ENCODE measurements at regions not wholly inside any gene's neighbourhood (a gene's known extent, or its start where the extent isn't known, plus 50 kb on each side); places are given as distances from the start of the nearest gene placed in this dataset.

DNA sequence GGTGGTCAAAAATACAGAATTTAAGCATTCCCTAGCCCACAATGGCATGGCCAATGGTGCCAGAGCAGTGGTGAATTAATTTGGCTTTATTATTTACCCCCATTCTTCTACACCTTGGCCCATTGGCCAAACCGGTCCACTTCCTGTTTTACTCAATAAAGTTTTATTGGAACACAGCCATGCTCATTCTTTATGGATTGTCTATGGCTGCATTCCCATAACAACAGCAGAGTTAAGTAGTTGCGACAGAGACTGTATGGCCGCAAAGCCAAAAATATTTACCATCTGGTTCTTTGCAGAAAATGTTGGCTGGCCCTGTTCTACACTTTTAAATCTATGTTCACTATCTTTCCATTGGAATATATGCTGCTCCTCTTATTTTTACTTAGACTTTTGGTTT is 130.3 kb upstream of the CCDC68 start:
- Histone ChIP-seq H3K36me3 (ENCODE audit: control insufficient read depth in 2 of 2, extremely low read depth in 1 of 2, insufficient read depth in 2 of 2, low read length in 2 of 2) (no peaks in the 10 kb centered on the region), H4K20me1 (ENCODE audit: control insufficient read depth, extremely low read depth, insufficient read depth, low read length) (no peaks in the 10 kb centered on the region), H3K9ac (ENCODE audit: control insufficient read depth, extremely low read depth, insufficient read depth, low read length) (no peak overlapping the region), H3K27ac (ENCODE audit: control insufficient read depth, insufficient read depth, low read length) (no peak overlapping the region), H3K27me3 (ENCODE audit: control insufficient read depth, extremely low read depth, insufficient read depth, low read length) (peaks cover 3% of the 10 kb centered on the region), H2AFZ (ENCODE audit: control insufficient read depth, low read length) (no peak overlapping the region), H3K9me3 (ENCODE audit: control insufficient read depth, low read depth, low read length) (no peaks in the 10 kb centered on the region), H3K9me1 (ENCODE audit: control insufficient read depth, extremely low read depth, insufficient read depth, low read length) (no peaks in the 10 kb centered on the region), H3K79me2 (ENCODE audit: control insufficient read depth, insufficient read depth, low read length) (no peaks in the 10 kb centered on the region), H3K4me3 (ENCODE audit: control insufficient read depth in 2 of 3, extremely low read depth in 1 of 3, insufficient read depth in 2 of 3, low read depth in 1 of 3, low read length in 3 of 3) (no peak overlapping the region), H3K4me1 (ENCODE audit: control insufficient read depth, extremely low read depth, insufficient read depth, low read length) (no peaks in the 10 kb centered on the region), H3K4me2 (ENCODE audit: control insufficient read depth, extremely low read depth, insufficient read depth, low read depth, low read length) (no peak overlapping the region)
- TF ChIP-seq, protein P1, sequence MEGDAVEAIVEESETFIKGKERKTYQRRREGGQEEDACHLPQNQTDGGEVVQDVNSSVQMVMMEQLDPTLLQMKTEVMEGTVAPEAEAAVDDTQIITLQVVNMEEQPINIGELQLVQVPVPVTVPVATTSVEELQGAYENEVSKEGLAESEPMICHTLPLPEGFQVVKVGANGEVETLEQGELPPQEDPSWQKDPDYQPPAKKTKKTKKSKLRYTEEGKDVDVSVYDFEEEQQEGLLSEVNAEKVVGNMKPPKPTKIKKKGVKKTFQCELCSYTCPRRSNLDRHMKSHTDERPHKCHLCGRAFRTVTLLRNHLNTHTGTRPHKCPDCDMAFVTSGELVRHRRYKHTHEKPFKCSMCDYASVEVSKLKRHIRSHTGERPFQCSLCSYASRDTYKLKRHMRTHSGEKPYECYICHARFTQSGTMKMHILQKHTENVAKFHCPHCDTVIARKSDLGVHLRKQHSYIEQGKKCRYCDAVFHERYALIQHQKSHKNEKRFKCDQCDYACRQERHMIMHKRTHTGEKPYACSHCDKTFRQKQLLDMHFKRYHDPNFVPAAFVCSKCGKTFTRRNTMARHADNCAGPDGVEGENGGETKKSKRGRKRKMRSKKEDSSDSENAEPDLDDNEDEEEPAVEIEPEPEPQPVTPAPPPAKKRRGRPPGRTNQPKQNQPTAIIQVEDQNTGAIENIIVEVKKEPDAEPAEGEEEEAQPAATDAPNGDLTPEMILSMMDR (optimal IDR thresholded peaks at IDR 0.05 in 1 of 3, IDR thresholded peaks at IDR 0.05 in 1 of 3, conservative IDR thresholded peaks at IDR 0.05 in 1 of 3; ENCODE audit: extremely low read depth in 1 of 3, insufficient read depth in 2 of 3, low read length in 3 of 3) = no peak
- no peak for TF ChIP-seq EZH2 (IDR thresholded peaks at IDR 0.05; ENCODE audit: low read length)
- FAIRE-seq (no peak), DNase-seq (ENCODE audit: low read depth, low spot score) (no peak)
- dilution Hi-C loops (cut with MboI; ENCODE audit: extremely low pct_ligation_motif_present, low sequenced_read_pairs) = no loop called here

DNA sequence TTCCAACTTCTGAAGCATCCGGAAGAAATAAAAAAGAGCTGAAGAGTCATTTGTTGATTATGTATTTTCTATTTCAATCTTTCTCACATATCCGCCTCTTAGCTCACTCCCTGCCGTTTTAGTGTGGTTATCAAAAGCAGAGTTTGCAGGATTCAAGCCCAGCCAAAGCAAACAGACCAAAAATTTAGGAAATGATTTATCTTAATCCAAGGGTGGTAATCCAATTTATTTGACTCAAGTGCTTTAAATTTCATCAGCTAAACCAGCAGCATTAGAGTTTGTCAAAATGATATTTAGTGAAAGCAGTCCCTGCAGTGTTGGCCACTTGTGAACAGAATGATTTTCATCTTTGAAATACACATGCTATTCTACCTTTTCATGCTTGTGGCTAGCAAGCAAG is 129.3 kb upstream of the CCDC68 start:
- H4K20me1 ChIP-seq (ENCODE audit: control insufficient read depth, extremely low read depth, insufficient read depth, low read length) = no peaks in the 10 kb centered on the region
- FAIRE-seq = no peak
- H3K4me1 ChIP-seq (ENCODE audit: control insufficient read depth, extremely low read depth, insufficient read depth, low read length) = no peaks in the 10 kb centered on the region
- no peak overlapping the region for H2AFZ ChIP-seq (ENCODE audit: control insufficient read depth, low read length)
- H3K36me3 ChIP-seq (ENCODE audit: control insufficient read depth in 2 of 2, extremely low read depth in 1 of 2, insufficient read depth in 2 of 2, low read length in 2 of 2) = no peaks in the 10 kb centered on the region
- no peak overlapping the region for H3K27ac ChIP-seq (ENCODE audit: control insufficient read depth, insufficient read depth, low read length)
- no peaks in the 10 kb centered on the region for H3K9me3 ChIP-seq (ENCODE audit: control insufficient read depth, low read depth, low read length)
- H3K9ac ChIP-seq (ENCODE audit: control insufficient read depth, extremely low read depth, insufficient read depth, low read length) = no peak overlapping the region
- H3K9me1 ChIP-seq (ENCODE audit: control insufficient read depth, extremely low read depth, insufficient read depth, low read length) = no peaks in the 10 kb centered on the region
- DNase-seq (ENCODE audit: low read depth, low spot score) = no peak
- dilution Hi-C loops (cut with MboI; ENCODE audit: extremely low pct_ligation_motif_present, low sequenced_read_pairs) = no loop called here
- no peaks in the 10 kb centered on the region for H3K79me2 ChIP-seq (ENCODE audit: control insufficient read depth, insufficient read depth, low read length)
- H3K4me2 ChIP-seq (ENCODE audit: control insufficient read depth, extremely low read depth, insufficient read depth, low read depth, low read length) = no peak overlapping the region
- H3K4me3 ChIP-seq (ENCODE audit: control insufficient read depth in 2 of 3, extremely low read depth in 1 of 3, insufficient read depth in 2 of 3, low read depth in 1 of 3, low read length in 3 of 3) = no peak overlapping the region
- TF ChIP-seq, protein P1 (optimal IDR thresholded peaks at IDR 0.05 in 1 of 3, IDR thresholded peaks at IDR 0.05 in 1 of 3, conservative IDR thresholded peaks at IDR 0.05 in 1 of 3; ENCODE audit: extremely low read depth in 1 of 3, insufficient read depth in 2 of 3, low read length in 3 of 3) = no peak
- TF ChIP-seq EZH2 (IDR thresholded peaks at IDR 0.05; ENCODE audit: low read length) = no peak
- H3K27me3 ChIP-seq (ENCODE audit: control insufficient read depth, extremely low read depth, insufficient read depth, low read length) = peaks cover 3% of the 10 kb centered on the region
